OCI-LY7 (cell line): ENCODE measurements at regions not wholly inside any gene's neighbourhood (a gene's known extent, or its start where the extent isn't known, plus 50 kb on each side); places are given as distances from the start of the nearest gene placed in this dataset.

Source experiments
- BruUV-seq: library from RNA; stranded (reverse); fragments of 400-500 nt; replicated peaks from 2 replicates; lab custom pipeline; 2021; lab: Mats Ljungman, UMichigan
- CTCF ChIA-PET: fragments of 300-600 bp; sonication (Branson Sonifier 250); formaldehyde crosslinking; loops from one replicate; lab custom pipeline; 2022; ENCODE audit warnings: antibody characterized with exemption; ENCODE audit not compliant: unreplicated experiment; lab: Charles Lee
- POLR2A ChIA-PET: fragments of 300-600 bp; sonication (Branson Sonifier 250); formaldehyde crosslinking; loops from one replicate; lab custom pipeline; 2022; ENCODE audit warnings: antibody characterized with exemption; lab: Charles Lee
- DNase-seq: peaks from one replicate; pipeline ENCODE4 v3.0.0-alpha.2; 2015; ENCODE audit warnings: low spot score
- H2AFZ ChIP-seq: fragments of 200-600 bp; sonication (generic), shearing (Covaris generic); 2 replicates; pipeline ENCODE4 v1.6.1; 2014; ENCODE audit warnings: mild to moderate bottlenecking, antibody characterized with exemption, low read length, moderate library complexity
- H3K27ac ChIP-seq: fragments of 200-600 bp; sonication (generic); 2 replicates; pipeline ENCODE4 v1.5.1; 2014; ENCODE audit warnings: mixed run types, low read depth, mild to moderate bottlenecking, moderate library complexity, low read length, inconsistent platforms; ENCODE audit not compliant: poor library complexity, severe bottlenecking
- H3K36me3 ChIP-seq: fragments of 200-600 bp; sonication (generic); 2 replicates; pipeline ENCODE4 v1.6.1; 2014; ENCODE audit warnings: mild to moderate bottlenecking, antibody characterized with exemption, low read length, moderate library complexity, mixed read lengths; ENCODE audit not compliant: insufficient read depth
- H3K4me1 ChIP-seq: fragments of 200-600 bp; sonication (generic); 2 replicates; pipeline ENCODE4 v1.5.1; 2014; ENCODE audit warnings: mild to moderate bottlenecking, low read length; ENCODE audit not compliant: insufficient read depth, poor library complexity, severe bottlenecking
- H3K4me2 ChIP-seq: fragments of 200-600 bp; sonication (generic); 2 replicates; pipeline ENCODE4 v1.6.1; 2014; ENCODE audit warnings: mild to moderate bottlenecking, low read length
- H3K4me3 ChIP-seq: fragments of 200-600 bp; sonication (generic); 2 replicates; pipeline ENCODE4 v1.5.1; 2014; ENCODE audit warnings: mild to moderate bottlenecking, low read depth, low read length; ENCODE audit not compliant: poor library complexity, severe bottlenecking
- H3K79me2 ChIP-seq: fragments of 200-600 bp; sonication (generic); 2 replicates; pipeline ENCODE4 v1.6.1; 2016; ENCODE audit warnings: low read depth, mild to moderate bottlenecking, low read length, moderate library complexity, mixed read lengths; ENCODE audit not compliant: insufficient read depth
- H3K9me2 ChIP-seq: fragments of 200-600 bp; sonication (generic); 2 replicates; pipeline ENCODE4 v1.6.1; 2016; ENCODE audit warnings: mild to moderate bottlenecking, low read length, mixed read lengths; ENCODE audit not compliant: insufficient read depth
- H3K9me3 ChIP-seq: fragments of 200-600 bp; sonication (generic); 2 replicates; pipeline ENCODE4 v1.6.1; 2014; ENCODE audit warnings: mild to moderate bottlenecking, mixed run types, low read length, mixed read lengths
- H4K20me1 ChIP-seq: fragments of 200-600 bp; sonication (generic); 2 replicates; pipeline ENCODE4 v1.6.1; 2014; ENCODE audit warnings: mild to moderate bottlenecking, antibody characterized with exemption, low read length, moderate library complexity, mixed read lengths; ENCODE audit not compliant: insufficient read depth
- CTCF ChIP-seq: fragments of 200-600 bp; sonication (generic); conservative IDR thresholded peaks from 2 replicates; pipeline ENCODE4 v1.5.1; 2014; ENCODE audit warnings: mild to moderate bottlenecking, antibody characterized with exemption, low read length, moderate library complexity, mixed read lengths
- EZH2phosphoT487 ChIP-seq: fragments of 200-600 bp; sonication (generic); IDR thresholded peaks from 2 replicates; pipeline ENCODE4 v1.6.1; 2018; ENCODE audit warnings: low read depth, borderline replicate concordance, mild to moderate bottlenecking, mixed run types, antibody characterized with exemption, low read length, moderate library complexity, mixed read lengths
- intact Hi-C: fragments of 100-400 bp; cut with micrococcal nuclease; formaldehyde crosslinking; loops from one replicate; pipeline ENCODE4 v1.10.0; 2022; ENCODE audit not compliant: unreplicated experiment

GRCh38 chr2:64881037-64881492 lies 108.1 kb upstream of the SLC1A4 start:
- CTCF ChIA-PET, result no interaction called here
- H3K9me3 ChIP-seq, result no peaks in the 10 kb centered on the region

GRCh38 chr2:64887565-64887964 lies 101.6 kb upstream of the SLC1A4 start:
- H3K9me2 ChIP-seq, result no peaks in the 10 kb centered on the region
- no peak overlapping the region for H3K4me2 ChIP-seq
- CTCF ChIA-PET, result interaction anchor here (0.6 kb wide), 1 partner anchor 45 kb away, joined by 3 read pairs; no protein-coding TSS in a partner anchor
- no peak for TF ChIP-seq EZH2phosphoT487
- no peak for TF ChIP-seq CTCF
- no peak for DNase-seq
- POLR2A ChIA-PET, result no interaction called here
- no peak overlapping the region for H2AFZ ChIP-seq
- no peaks in the 10 kb centered on the region for H3K79me2 ChIP-seq
- peaks cover 15% of the 10 kb centered on the region for H3K36me3 ChIP-seq
- peaks cover 11% of the 10 kb centered on the region; the same call in 1 of the 2 replicates for H3K9me3 ChIP-seq
- no peak overlapping the region for H3K27ac ChIP-seq
- intact Hi-C loops, result no loop called here
- no peak overlapping the region for H3K4me3 ChIP-seq
- BruUV-seq, result no TSS peak
- no peaks in the 10 kb centered on the region for H3K4me1 ChIP-seq
- no peaks in the 10 kb centered on the region for H4K20me1 ChIP-seq

More at GRCh38 chr2:64881037-64881492, 108.1 kb upstream of the SLC1A4 start:
- H3K4me3 ChIP-seq, result no peak overlapping the region
- no peaks in the 10 kb centered on the region for H3K36me3 ChIP-seq
- no peak for TF ChIP-seq CTCF
- no peak for TF ChIP-seq EZH2phosphoT487
- POLR2A ChIA-PET, result no interaction called here
- no TSS peak for BruUV-seq
- H3K4me1 ChIP-seq, result no peaks in the 10 kb centered on the region
- H2AFZ ChIP-seq, result no peak overlapping the region
- H4K20me1 ChIP-seq, result no peaks in the 10 kb centered on the region
- no peaks in the 10 kb centered on the region for H3K9me2 ChIP-seq
- no peak overlapping the region for H3K4me2 ChIP-seq
- intact Hi-C loops, result no loop called here
- H3K79me2 ChIP-seq, result no peaks in the 10 kb centered on the region
- no peak for DNase-seq
- no peak overlapping the region for H3K27ac ChIP-seq

GRCh38 chr2:64888591-64889309 lies 100.4 kb upstream of the SLC1A4 start:
- no peaks in the 10 kb centered on the region for H3K79me2 ChIP-seq
- peaks cover 11% of the 10 kb centered on the region; the same call in 1 of the 2 replicates for H3K9me3 ChIP-seq
- TF ChIP-seq CTCF (no peak), EZH2phosphoT487 (no peak)
- intact Hi-C loops, result no loop called here
- POLR2A ChIA-PET, result no interaction called here
- no peak overlapping the region for H3K27ac ChIP-seq
- no peaks in the 10 kb centered on the region for H3K4me1 ChIP-seq
- no peaks in the 10 kb centered on the region for H4K20me1 ChIP-seq
- H3K4me3 ChIP-seq, result no peak overlapping the region
- H3K4me2 ChIP-seq, result no peak overlapping the region
- no peak overlapping the region for H2AFZ ChIP-seq
- no peak for DNase-seq
- CTCF ChIA-PET, result no interaction called here
- peaks cover 15% of the 10 kb centered on the region for H3K36me3 ChIP-seq
- no peaks in the 10 kb centered on the region for H3K9me2 ChIP-seq
- BruUV-seq, result no TSS peak
